ENCODE measurements at regions not wholly inside any gene's neighbourhood (a gene's known extent, or its start where the extent isn't known, plus 50 kb on each side); places are given as distances from the start of the nearest gene placed in this dataset.

GRCh38 chr2:129726216-129726615 is 253.2 kb upstream of the RAB6C start:
- Histone ChIP-seq H3K9me3 (no peaks in the 10 kb centered on the region), H3K27ac (no peak overlapping the region), H3K27me3 (no peaks in the 10 kb centered on the region), H3K4me1 (no peaks in the 10 kb centered on the region), H3K36me3 (no peaks in the 10 kb centered on the region), H3K4me3 (replicated peaks in 1 of 3) (no peak overlapping the region)
- intact Hi-C loops (cut with DNase I), result no loop called here
- 50 to 52% methylated on average over 5 of the region's 5 CpGs for WGBS, 2 donors
- TF ChIP-seq CTCF (IDR thresholded peaks at IDR 0.05), result no peak
- no peak for TF ChIP-seq POLR2A (IDR thresholded peaks at IDR 0.05)
- DNase-seq, result no peak

- intact Hi-C loops (cut with DNase I), result no loop called here
- WGBS, 2 donors, result 90 to 96% methylated on average over 4 of the region's 4 CpGs
- H3K4me1 ChIP-seq, result no peaks in the 10 kb centered on the region
- TF ChIP-seq CTCF (IDR thresholded peaks at IDR 0.05) (no peak), POLR2A (IDR thresholded peaks at IDR 0.05) (no peak)
- no peaks in the 10 kb centered on the region for H3K36me3 ChIP-seq
- no peak overlapping the region for H3K4me3 ChIP-seq (replicated peaks in 1 of 3)
- no peaks in the 10 kb centered on the region for H3K27me3 ChIP-seq
- DNase-seq, result no peak
- no peaks in the 10 kb centered on the region for H3K9me3 ChIP-seq
- H3K27ac ChIP-seq, result no peak overlapping the region
Observed at GRCh38 chr2:129727286-129727685, 252.2 kb upstream of the RAB6C start.

- 87 to 88% methylated on average over 14 of the region's 14 CpGs for WGBS, 2 donors
Observed at GRCh38 chr2:129728035-129728972, 251.2 kb upstream of the RAB6C start.

GRCh38 chr2:129729011-129729410 is 250.5 kb upstream of the RAB6C start:
- H3K4me3 ChIP-seq (replicated peaks in 1 of 3), result no peak overlapping the region
- DNase-seq, result no peak
- no peak overlapping the region for H3K27ac ChIP-seq
- TF ChIP-seq POLR2A (IDR thresholded peaks at IDR 0.05) (no peak), CTCF (IDR thresholded peaks at IDR 0.05) (no peak)
- 89 to 90% methylated on average over 9 of the region's 9 CpGs for WGBS, 2 donors
- H3K9me3 ChIP-seq, result no peaks in the 10 kb centered on the region
- H3K4me1 ChIP-seq, result no peaks in the 10 kb centered on the region
- no peaks in the 10 kb centered on the region for H3K36me3 ChIP-seq
- intact Hi-C loops (cut with DNase I), result no loop called here
- no peaks in the 10 kb centered on the region for H3K27me3 ChIP-seq

More at GRCh38 chr2:129728035-129728972, 251.2 kb upstream of the RAB6C start:
- no peak for TF ChIP-seq POLR2A (IDR thresholded peaks at IDR 0.05)
- no peak for TF ChIP-seq CTCF (IDR thresholded peaks at IDR 0.05)
- H3K27ac ChIP-seq, result no peak overlapping the region
- H3K9me3 ChIP-seq, result no peaks in the 10 kb centered on the region
- H3K36me3 ChIP-seq, result no peaks in the 10 kb centered on the region
- H3K4me1 ChIP-seq, result no peaks in the 10 kb centered on the region
- no peak for DNase-seq
- intact Hi-C loops (cut with DNase I), result no loop called here
- H3K27me3 ChIP-seq, result no peaks in the 10 kb centered on the region
- no peak overlapping the region for H3K4me3 ChIP-seq (replicated peaks in 1 of 3)

- Histone ChIP-seq H3K36me3 (no peaks in the 10 kb centered on the region), H3K4me1 (no peaks in the 10 kb centered on the region), H3K27ac (no peak overlapping the region), H3K27me3 (no peaks in the 10 kb centered on the region), H3K9me3 (no peaks in the 10 kb centered on the region), H3K4me3 (replicated peaks in 1 of 3) (no peak overlapping the region)
- TF ChIP-seq CTCF (IDR thresholded peaks at IDR 0.05) (no peak), POLR2A (IDR thresholded peaks at IDR 0.05) (no peak)
- intact Hi-C loops (cut with DNase I), result no loop called here
- no peak for DNase-seq
- 90 to 94% methylated on average over 4 of the region's 4 CpGs for WGBS, 2 donors
Observed at GRCh38 chr2:129729646-129730045, 249.8 kb upstream of the RAB6C start.

All from thyroid gland (tissue), 4 donors.